Endothelial cell of umbilical vein (primary cell): ENCODE measurements at regions not wholly inside any gene's neighbourhood (a gene's known extent, or its start where the extent isn't known, plus 50 kb on each side); places are given as distances from the start of the nearest gene placed in this dataset.

Experiments
- BruUV-seq: library from RNA; stranded (reverse); fragments of 400-500 nt; replicated peaks from 2 replicates; lab custom pipeline; 2021; lab: Mats Ljungman, UMichigan
- CTCF ChIA-PET: fragments of 300-600, 350-600 bp; sonication (Branson Sonifier 250); formaldehyde crosslinking; loops from one replicate; lab custom pipeline; 2021; ENCODE audit warnings: antibody characterized with exemption, inconsistent platforms; lab: Charles Lee
- POLR2A ChIA-PET: fragments of 300-600, 350-600 bp; sonication (Branson Sonifier 250); formaldehyde crosslinking; loops from one replicate; lab custom pipeline; 2021; ENCODE audit warnings: antibody characterized with exemption, inconsistent platforms; lab: Charles Lee
- DNase-seq: peaks from one replicate; pipeline ENCODE4 v3.0.0-alpha.2; 2011; ENCODE audit warnings: low read depth, low spot score
- FAIRE-seq: peaks from 2 replicates; lab custom pipeline; 2011; peaks lifted over from hg19 to GRCh38; lab: Jason Lieb, UNC
- H2AFZ ChIP-seq: 2 replicates; pipeline ENCODE4 v1.6.0; 2012; ENCODE audit warnings: low read depth, low read length, control low read depth, inconsistent platforms
- H3K27ac ChIP-seq: 2 replicates; pipeline ENCODE4 v1.5.1; 2011; ENCODE audit warnings: low read depth, mild to moderate bottlenecking, control low read depth, low read length, moderate library complexity; ENCODE audit not compliant: insufficient read depth
- H3K27me3 ChIP-seq, 2 experiments: 2 replicates each; pipeline versions ENCODE4 v1.6.0 to v1.6.1; 2011; ENCODE audit warnings: low read length in 2 of 2, mixed read lengths in 1 of 2; ENCODE audit not compliant: control insufficient read depth in 2 of 2, insufficient read depth in 2 of 2
- H3K36me3 ChIP-seq, 2 experiments: 2 replicates in 1 of 2; 3 replicates in 1 of 2; pipeline ENCODE4 v1.5.1; 2011; ENCODE audit warnings: low read length in 2 of 2, mild to moderate bottlenecking in 1 of 2, moderate library complexity in 1 of 2; ENCODE audit not compliant: control insufficient read depth in 2 of 2, insufficient read depth in 2 of 2; ENCODE audit errors: extremely low read depth in 1 of 2
- H3K4me1 ChIP-seq: 3 replicates; pipeline ENCODE4 v1.5.1; 2011; ENCODE audit warnings: mild to moderate bottlenecking, low read length; ENCODE audit not compliant: control insufficient read depth, insufficient read depth; ENCODE audit errors: extremely low read depth
- H3K4me2 ChIP-seq: 2 replicates; pipeline ENCODE4 v1.6.1; 2011; ENCODE audit warnings: low read length, control low read depth, mixed read lengths; ENCODE audit not compliant: insufficient read depth
- H3K4me3 ChIP-seq, 3 experiments: fragments of 200-600 bp in 1 of 3; sonication (generic), shearing (Covaris generic) in 1 of 3; replicated peaks in 1 of 3; 2 replicates each; pipeline ENCODE4 v1.5.1; 2011 to 2016; ENCODE audit warnings: control low read depth in 3 of 3, low read length in 3 of 3, mild to moderate bottlenecking in 2 of 3, inconsistent platforms in 1 of 3, low read depth in 1 of 3, moderate library complexity in 1 of 3; ENCODE audit not compliant: insufficient read depth in 1 of 3
- H3K79me2 ChIP-seq: 2 replicates; pipeline ENCODE4 v1.6.0; 2012; ENCODE audit warnings: low read length, inconsistent platforms; ENCODE audit not compliant: control insufficient read depth, insufficient read depth
- H3K9ac ChIP-seq: replicated peaks from 2 replicates; pipeline ENCODE3; 2011; ENCODE audit warnings: low read length, control low read depth; ENCODE audit not compliant: insufficient read depth; ENCODE audit errors: extremely low read depth
- H3K9me1 ChIP-seq: replicated peaks from 3 replicates; pipeline ENCODE4 v1.6.0; 2011; ENCODE audit warnings: mild to moderate bottlenecking, low read length; ENCODE audit not compliant: control insufficient read depth, insufficient read depth; ENCODE audit errors: extremely low read depth
- H3K9me3 ChIP-seq: replicated peaks from 2 replicates; pipeline ENCODE4 v1.5.1; 2012; ENCODE audit warnings: low read length, inconsistent platforms; ENCODE audit not compliant: control insufficient read depth, insufficient read depth
- H4K20me1 ChIP-seq: replicated peaks from 2 replicates; pipeline ENCODE3; 2011; ENCODE audit warnings: mild to moderate bottlenecking, low read length; ENCODE audit not compliant: control insufficient read depth, insufficient read depth; ENCODE audit errors: extremely low read depth
- EZH2 ChIP-seq: IDR thresholded peaks from 2 replicates; pipeline ENCODE4 v1.6.1; 2012; ENCODE audit warnings: borderline replicate concordance, low read depth, mild to moderate bottlenecking, moderate library complexity, low read length, inconsistent platforms; ENCODE audit not compliant: severe bottlenecking
- FOS ChIP-seq: IDR thresholded peaks from 2 replicates; pipeline ENCODE4 v1.6.1; 2011; ENCODE audit warnings: mild to moderate bottlenecking, low read length, moderate library complexity, borderline replicate concordance; ENCODE audit not compliant: insufficient read depth
- GATA2 ChIP-seq: IDR thresholded peaks from 2 replicates; pipeline ENCODE4 v1.7.0; 2011; ENCODE audit warnings: low read depth, mild to moderate bottlenecking, moderate library complexity, mixed read lengths, low read length; ENCODE audit not compliant: insufficient read length, insufficient read depth
- JUN ChIP-seq: IDR thresholded peaks from 2 replicates; pipeline ENCODE4 v1.6.1; 2011; ENCODE audit warnings: borderline replicate concordance, low read depth; ENCODE audit not compliant: insufficient read length, insufficient read depth
- MAX ChIP-seq: IDR thresholded peaks from 2 replicates; pipeline ENCODE4 v1.6.1; 2011; ENCODE audit not compliant: insufficient read depth, insufficient read length
- MYC ChIP-seq: IDR thresholded peaks from one replicate; pipeline ENCODE4 v1.6.1; 2011; ENCODE audit warnings: mild to moderate bottlenecking, low read depth, low read length
- POLR2A ChIP-seq: IDR thresholded peaks from 2 replicates; pipeline ENCODE4 v1.6.1; 2012; ENCODE audit warnings: low read depth, mild to moderate bottlenecking, control low read depth, low read length
- POLR2AphosphoS5 ChIP-seq: IDR thresholded peaks from 2 replicates; pipeline ENCODE4 v1.6.1; 2012; ENCODE audit warnings: low read depth, mild to moderate bottlenecking, control low read depth, low read length, moderate library complexity; ENCODE audit not compliant: insufficient read depth
- dilution Hi-C: fragments of 300-500 bp; cut with MboI; formaldehyde crosslinking; loops from one replicate; pipeline ENCODE4 v1.15.0; 2019; ENCODE audit warnings: low sequenced_read_pairs; ENCODE audit not compliant: extremely low pct_ligation_motif_present
- intact Hi-C: fragments of 100-400 bp; cut with micrococcal nuclease; formaldehyde crosslinking; loops from one replicate; pipeline ENCODE4 v1.10.0; 2022
- TF ChIP-seq, protein P1 (sequence below), 2 donors: IDR thresholded peaks; 1 replicate in 1 of 2; 2 replicates in 1 of 2; pipeline ENCODE4 v1.5.1; 2011; ENCODE audit warnings: low read length in 2 of 2, mild to moderate bottlenecking in 2 of 2, moderate library complexity in 2 of 2, control low read depth in 1 of 2, inconsistent platforms in 1 of 2, low read depth in 1 of 2; ENCODE audit not compliant: insufficient read depth in 1 of 2; ENCODE audit errors: extremely low read depth in 1 of 2

DNA sequence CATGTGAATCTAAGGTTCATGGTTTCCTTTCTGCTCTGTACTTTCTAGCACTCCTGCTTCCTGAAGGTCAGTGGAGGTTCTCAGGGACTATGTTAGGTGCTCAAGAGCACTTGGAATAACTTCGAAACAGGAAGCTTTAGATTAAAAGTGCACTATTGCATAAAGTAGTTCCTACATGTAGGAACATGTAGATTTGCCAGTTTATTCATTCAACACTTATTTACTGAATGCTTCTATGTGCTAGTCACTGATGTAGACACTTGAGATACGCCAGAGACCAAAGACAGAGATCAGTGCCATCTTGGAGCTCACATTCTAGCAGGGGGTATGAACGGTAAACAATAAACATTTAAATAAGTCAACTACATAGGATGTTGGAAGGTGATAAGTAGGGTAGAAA, 87.7 kb downstream of the DHRS2 start:
- BruUV-seq: no TSS peak
- no peak overlapping the region for H2AFZ ChIP-seq
- H3K79me2 ChIP-seq: no peaks in the 10 kb centered on the region
- no peaks in the 10 kb centered on the region for H3K4me1 ChIP-seq
- H3K9ac ChIP-seq: no peak overlapping the region
- CTCF ChIA-PET: interaction anchor here (1.2 kb wide), 1 partner anchor 187 kb away, joined by 9 read pairs; no protein-coding TSS in a partner anchor
- H3K27me3 ChIP-seq: peaks cover 0 to 3% of the 10 kb centered on the region in 2 experiments
- TF ChIP-seq MAX (no peak), POLR2A (no peak), FOS (no peak), GATA2 (no peak), JUN (no peak), POLR2AphosphoS5 (no peak), EZH2 (no peak), MYC (no peak)
- TF ChIP-seq, protein P1, sequence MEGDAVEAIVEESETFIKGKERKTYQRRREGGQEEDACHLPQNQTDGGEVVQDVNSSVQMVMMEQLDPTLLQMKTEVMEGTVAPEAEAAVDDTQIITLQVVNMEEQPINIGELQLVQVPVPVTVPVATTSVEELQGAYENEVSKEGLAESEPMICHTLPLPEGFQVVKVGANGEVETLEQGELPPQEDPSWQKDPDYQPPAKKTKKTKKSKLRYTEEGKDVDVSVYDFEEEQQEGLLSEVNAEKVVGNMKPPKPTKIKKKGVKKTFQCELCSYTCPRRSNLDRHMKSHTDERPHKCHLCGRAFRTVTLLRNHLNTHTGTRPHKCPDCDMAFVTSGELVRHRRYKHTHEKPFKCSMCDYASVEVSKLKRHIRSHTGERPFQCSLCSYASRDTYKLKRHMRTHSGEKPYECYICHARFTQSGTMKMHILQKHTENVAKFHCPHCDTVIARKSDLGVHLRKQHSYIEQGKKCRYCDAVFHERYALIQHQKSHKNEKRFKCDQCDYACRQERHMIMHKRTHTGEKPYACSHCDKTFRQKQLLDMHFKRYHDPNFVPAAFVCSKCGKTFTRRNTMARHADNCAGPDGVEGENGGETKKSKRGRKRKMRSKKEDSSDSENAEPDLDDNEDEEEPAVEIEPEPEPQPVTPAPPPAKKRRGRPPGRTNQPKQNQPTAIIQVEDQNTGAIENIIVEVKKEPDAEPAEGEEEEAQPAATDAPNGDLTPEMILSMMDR (IDR thresholded peaks at IDR 0.05; ENCODE audit: extremely low read depth in 1 of 2, insufficient read depth in 1 of 2, low read depth in 1 of 2, low read length in 2 of 2): no peak
- FAIRE-seq (no peak), DNase-seq (no peak)
- H3K9me1 ChIP-seq: no peaks in the 10 kb centered on the region
- POLR2A ChIA-PET: no interaction called here
- no peaks in the 10 kb centered on the region for H4K20me1 ChIP-seq
- H3K4me2 ChIP-seq: no peak overlapping the region
- no peak overlapping the region for H3K4me3 ChIP-seq
- no peak overlapping the region for H3K27ac ChIP-seq
- dilution Hi-C loops: no loop called here
- intact Hi-C loops: no loop called here
- no peaks in the 10 kb centered on the region for H3K9me3 ChIP-seq
- no peaks in the 10 kb centered on the region for H3K36me3 ChIP-seq
